GM23338 (cell line): ENCODE measurements at regions not wholly inside any gene's neighbourhood (a gene's known extent, or its start where the extent isn't known, plus 50 kb on each side); places are given as distances from the start of the nearest gene placed in this dataset.

ENCODE experiments used
- ATAC-seq: fragments of 200-7000 bp; cut with Tn5 transposase; 3 replicates; pipeline ENCODE4 v1.9.1; 2020
- DNase-seq: peaks from one replicate; pipeline ENCODE4 v3.0.0-alpha.2; 2015; ENCODE audit warnings: low spot score
- H2AFZ ChIP-seq: fragments of 200-600 bp; sonication (generic); 2 replicates; pipeline ENCODE4 v1.8.0; 2016; ENCODE audit warnings: antibody characterized with exemption, mild to moderate bottlenecking, moderate library complexity
- H3F3A ChIP-seq: fragments of 200-600 bp; sonication (generic); replicated peaks from 2 replicates; pipeline ENCODE4 v1.8.0; 2017; ENCODE audit warnings: antibody characterized with exemption, mixed run types, low read depth
- H3K27ac ChIP-seq: fragments of 200-600 bp; sonication (generic); 2 replicates; pipeline ENCODE4 v1.6.1; 2016; ENCODE audit warnings: low read depth
- H3K27me3 ChIP-seq: fragments of 200-600 bp; sonication (generic); 2 replicates; pipeline ENCODE4 v1.8.0; 2016; ENCODE audit warnings: mild to moderate bottlenecking, mixed run types, moderate library complexity; ENCODE audit not compliant: insufficient read depth
- H3K36me3 ChIP-seq: fragments of 200-600 bp; sonication (generic); 2 replicates; pipeline ENCODE4 v1.8.0; 2016; ENCODE audit warnings: mild to moderate bottlenecking; ENCODE audit not compliant: insufficient read depth
- H3K4me1 ChIP-seq: fragments of 200-600 bp; sonication (generic); 2 replicates; pipeline ENCODE4 v1.8.0; 2016; ENCODE audit warnings: mild to moderate bottlenecking, moderate library complexity; ENCODE audit not compliant: insufficient read depth
- H3K4me2 ChIP-seq: fragments of 200-600 bp; sonication (generic); 2 replicates; pipeline ENCODE4 v1.7.1; 2017; ENCODE audit warnings: mixed run types
- H3K4me3 ChIP-seq: fragments of 200-600 bp; sonication (generic); 2 replicates; pipeline ENCODE4 v1.6.1; 2016; ENCODE audit warnings: mixed run types
- H3K79me2 ChIP-seq: fragments of 200-600 bp; sonication (generic); replicated peaks from 2 replicates; pipeline ENCODE4 v1.8.0; 2017; ENCODE audit warnings: mild to moderate bottlenecking; ENCODE audit not compliant: insufficient read depth
- H3K9me2 ChIP-seq: fragments of 200-600 bp; sonication (generic); 2 replicates; pipeline ENCODE4 v1.8.0; 2017; ENCODE audit not compliant: insufficient read depth
- H4K20me1 ChIP-seq: fragments of 200-600 bp; sonication (generic); replicated peaks from 2 replicates; pipeline ENCODE4 v1.8.0; 2017; ENCODE audit warnings: mild to moderate bottlenecking; ENCODE audit not compliant: insufficient read depth
- H3K27ac Mint-ChIP-seq: 2 replicates; pipeline ENCODE4 v1.8.0; 2020; ENCODE audit warnings: inconsistent platforms, mild to moderate bottlenecking, moderate library complexity, mixed read lengths
- H3K27me3 Mint-ChIP-seq: 3 replicates; pipeline ENCODE4 v1.8.0; 2022; ENCODE audit warnings: low read depth, mild to moderate bottlenecking, moderate library complexity, mixed read lengths, inconsistent platforms; ENCODE audit not compliant: insufficient read depth, poor library complexity
- H3K36me3 Mint-ChIP-seq: 3 replicates; pipeline ENCODE4 v1.8.0; 2021; ENCODE audit warnings: low read depth, mild to moderate bottlenecking, inconsistent platforms, moderate library complexity, mixed read lengths
- H3K4me1 Mint-ChIP-seq: 3 replicates; pipeline ENCODE4 v1.8.0; 2020; ENCODE audit warnings: mild to moderate bottlenecking, inconsistent platforms, mixed read lengths
- H3K4me3 Mint-ChIP-seq: 3 replicates; pipeline ENCODE4 v1.8.0; 2021; ENCODE audit warnings: moderate library complexity, mild to moderate bottlenecking, inconsistent platforms, mixed read lengths
- H3K9me3 Mint-ChIP-seq: 3 replicates; pipeline ENCODE4 v1.8.0; 2020; ENCODE audit warnings: moderate library complexity, mild to moderate bottlenecking, inconsistent platforms, mixed read lengths
- CTCF ChIP-seq, 2 experiments: fragments of 200-600 bp in 1 of 2; sonication (generic) in 1 of 2; conservative IDR thresholded peaks; 2 replicates each; pipeline versions ENCODE4 v1.5.1 to v1.6.1; 2016 to 2017; ENCODE audit warnings: antibody characterized with exemption in 2 of 2, low read depth in 2 of 2, mild to moderate bottlenecking in 2 of 2, moderate library complexity in 1 of 2
- EZH2 ChIP-seq: fragments of 200-600 bp; sonication (generic); IDR thresholded peaks from one replicate; pipeline ENCODE4 v1.8.0; 2017; ENCODE audit warnings: antibody characterized with exemption, mild to moderate bottlenecking, low read depth; ENCODE audit not compliant: unreplicated experiment
- POLR2AphosphoS5 ChIP-seq: IDR thresholded peaks from 2 replicates; pipeline ENCODE4 v1.6.1; 2016; ENCODE audit warnings: antibody characterized with exemption, low read depth
- STAT1 ChIP-seq: IDR thresholded peaks from one replicate; pipeline ENCODE4 v1.6.1; 2016; ENCODE audit warnings: antibody characterized with exemption; ENCODE audit not compliant: unreplicated experiment
- TF ChIP-seq, protein P1 (sequence below): fragments of 250-450 bp; sonication (Bioruptor Pico); IDR thresholded peaks from 2 replicates; pipeline ENCODE4 v1.5.0; 2020; ENCODE audit warnings: mild to moderate bottlenecking, moderate library complexity

GRCh38 chrX:1910207-1910470 is 295.3 kb downstream of the ASMT start:
- H3K9me2 ChIP-seq: no peaks in the 10 kb centered on the region
- no peak for ATAC-seq
- H3K4me2 ChIP-seq: no peak overlapping the region
- no peaks in the 10 kb centered on the region for H4K20me1 ChIP-seq
- 0 out of 3 replicates have a peak, but pooled peaks cover 6% of the 10 kb centered on the region for H3K36me3 Mint-ChIP-seq
- TF ChIP-seq, protein P1, sequence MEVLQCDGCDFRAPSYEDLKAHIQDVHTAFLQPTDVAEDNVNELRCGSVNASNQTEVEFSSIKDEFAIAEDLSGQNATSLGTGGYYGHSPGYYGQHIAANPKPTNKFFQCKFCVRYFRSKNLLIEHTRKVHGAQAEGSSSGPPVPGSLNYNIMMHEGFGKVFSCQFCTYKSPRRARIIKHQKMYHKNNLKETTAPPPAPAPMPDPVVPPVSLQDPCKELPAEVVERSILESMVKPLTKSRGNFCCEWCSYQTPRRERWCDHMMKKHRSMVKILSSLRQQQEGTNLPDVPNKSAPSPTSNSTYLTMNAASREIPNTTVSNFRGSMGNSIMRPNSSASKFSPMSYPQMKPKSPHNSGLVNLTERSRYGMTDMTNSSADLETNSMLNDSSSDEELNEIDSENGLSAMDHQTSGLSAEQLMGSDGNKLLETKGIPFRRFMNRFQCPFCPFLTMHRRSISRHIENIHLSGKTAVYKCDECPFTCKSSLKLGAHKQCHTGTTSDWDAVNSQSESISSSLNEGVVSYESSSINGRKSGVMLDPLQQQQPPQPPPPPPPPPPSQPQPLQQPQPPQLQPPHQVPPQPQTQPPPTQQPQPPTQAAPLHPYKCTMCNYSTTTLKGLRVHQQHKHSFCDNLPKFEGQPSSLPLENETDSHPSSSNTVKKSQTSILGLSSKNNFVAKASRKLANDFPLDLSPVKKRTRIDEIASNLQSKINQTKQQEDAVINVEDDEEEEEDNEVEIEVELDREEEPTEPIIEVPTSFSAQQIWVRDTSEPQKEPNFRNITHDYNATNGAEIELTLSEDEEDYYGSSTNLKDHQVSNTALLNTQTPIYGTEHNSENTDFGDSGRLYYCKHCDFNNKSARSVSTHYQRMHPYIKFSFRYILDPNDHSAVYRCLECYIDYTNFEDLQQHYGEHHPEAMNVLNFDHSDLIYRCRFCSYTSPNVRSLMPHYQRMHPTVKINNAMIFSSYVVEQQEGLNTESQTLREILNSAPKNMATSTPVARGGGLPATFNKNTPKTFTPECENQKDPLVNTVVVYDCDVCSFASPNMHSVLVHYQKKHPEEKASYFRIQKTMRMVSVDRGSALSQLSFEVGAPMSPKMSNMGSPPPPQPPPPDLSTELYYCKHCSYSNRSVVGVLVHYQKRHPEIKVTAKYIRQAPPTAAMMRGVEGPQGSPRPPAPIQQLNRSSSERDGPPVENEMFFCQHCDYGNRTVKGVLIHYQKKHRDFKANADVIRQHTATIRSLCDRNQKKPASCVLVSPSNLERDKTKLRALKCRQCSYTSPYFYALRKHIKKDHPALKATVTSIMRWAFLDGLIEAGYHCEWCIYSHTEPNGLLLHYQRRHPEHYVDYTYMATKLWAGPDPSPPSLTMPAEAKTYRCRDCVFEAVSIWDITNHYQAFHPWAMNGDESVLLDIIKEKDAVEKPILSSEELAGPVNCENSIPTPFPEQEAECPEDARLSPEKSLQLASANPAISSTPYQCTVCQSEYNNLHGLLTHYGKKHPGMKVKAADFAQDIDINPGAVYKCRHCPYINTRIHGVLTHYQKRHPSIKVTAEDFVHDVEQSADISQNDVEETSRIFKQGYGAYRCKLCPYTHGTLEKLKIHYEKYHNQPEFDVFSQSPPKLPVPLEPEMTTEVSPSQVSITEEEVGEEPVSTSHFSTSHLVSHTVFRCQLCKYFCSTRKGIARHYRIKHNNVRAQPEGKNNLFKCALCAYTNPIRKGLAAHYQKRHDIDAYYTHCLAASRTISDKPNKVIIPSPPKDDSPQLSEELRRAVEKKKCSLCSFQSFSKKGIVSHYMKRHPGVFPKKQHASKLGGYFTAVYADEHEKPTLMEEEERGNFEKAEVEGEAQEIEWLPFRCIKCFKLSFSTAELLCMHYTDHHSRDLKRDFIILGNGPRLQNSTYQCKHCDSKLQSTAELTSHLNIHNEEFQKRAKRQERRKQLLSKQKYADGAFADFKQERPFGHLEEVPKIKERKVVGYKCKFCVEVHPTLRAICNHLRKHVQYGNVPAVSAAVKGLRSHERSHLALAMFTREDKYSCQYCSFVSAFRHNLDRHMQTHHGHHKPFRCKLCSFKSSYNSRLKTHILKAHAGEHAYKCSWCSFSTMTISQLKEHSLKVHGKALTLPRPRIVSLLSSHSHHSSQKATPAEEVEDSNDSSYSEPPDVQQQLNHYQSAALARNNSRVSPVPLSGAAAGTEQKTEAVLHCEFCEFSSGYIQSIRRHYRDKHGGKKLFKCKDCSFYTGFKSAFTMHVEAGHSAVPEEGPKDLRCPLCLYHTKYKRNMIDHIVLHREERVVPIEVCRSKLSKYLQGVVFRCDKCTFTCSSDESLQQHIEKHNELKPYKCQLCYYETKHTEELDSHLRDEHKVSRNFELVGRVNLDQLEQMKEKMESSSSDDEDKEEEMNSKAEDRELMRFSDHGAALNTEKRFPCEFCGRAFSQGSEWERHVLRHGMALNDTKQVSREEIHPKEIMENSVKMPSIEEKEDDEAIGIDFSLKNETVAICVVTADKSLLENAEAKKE (CRISPR knock-in tag): no peak
- TF ChIP-seq STAT1 (no peak), POLR2AphosphoS5 (no peak), CTCF (conservative IDR thresholded peaks at IDR 0.05; ENCODE audit: low read depth in 2 of 2) (no peak), EZH2 (no peak)
- H3K36me3 ChIP-seq: no peaks in the 10 kb centered on the region
- no peaks in the 10 kb centered on the region for H3F3A ChIP-seq
- H3K27ac ChIP-seq: no peak overlapping the region
- H3K4me1 ChIP-seq: no peaks in the 10 kb centered on the region
- peaks cover 8% of the 10 kb centered on the region for H3K27me3 Mint-ChIP-seq
- H3K4me1 Mint-ChIP-seq: peaks cover 14% of the 10 kb centered on the region
- peaks cover 7% of the 10 kb centered on the region; the same call in 2 of the 3 replicates for H3K9me3 Mint-ChIP-seq
- no peak for DNase-seq
- H2AFZ ChIP-seq: no peak overlapping the region
- H3K27me3 ChIP-seq: no peaks in the 10 kb centered on the region
- no peaks in the 10 kb centered on the region for H3K79me2 ChIP-seq
- H3K27ac Mint-ChIP-seq: no peak overlapping the region
- no peak overlapping the region for H3K4me3 Mint-ChIP-seq
- no peak overlapping the region for H3K4me3 ChIP-seq
